H9 (cell line): ENCODE measurements at regions not wholly inside any gene's neighbourhood (a gene's known extent, or its start where the extent isn't known, plus 50 kb on each side); places are given as distances from the start of the nearest gene placed in this dataset.

Experiments
- DNase-seq: peaks from one replicate; pipeline ENCODE4 v3.0.0-alpha.2; 2017
- H2AFZ ChIP-seq: one replicate; pipeline ENCODE4 v1.6.1; 2013; ENCODE audit warnings: mild to moderate bottlenecking, low read length, control low read depth, moderate library complexity
- H2AK5ac ChIP-seq: 2 replicates; pipeline ENCODE4 v1.6.1; 2013; ENCODE audit warnings: low read length, control low read depth, mixed read lengths; ENCODE audit not compliant: insufficient read length
- H2BK120ac ChIP-seq: one replicate; pipeline ENCODE4 v1.6.1; 2013; ENCODE audit warnings: low read depth, mild to moderate bottlenecking, low read length, control low read depth, inconsistent platforms; ENCODE audit not compliant: poor library complexity, severe bottlenecking
- H2BK12ac ChIP-seq: 2 replicates; pipeline ENCODE4 v1.6.1; 2013; ENCODE audit warnings: low read length, control low read depth, mixed read lengths, low read depth; ENCODE audit not compliant: insufficient read length
- H2BK15ac ChIP-seq: 2 replicates; pipeline ENCODE4 v1.6.1; 2013; ENCODE audit warnings: low read depth, low read length, control low read depth
- H2BK20ac ChIP-seq: one replicate; pipeline ENCODE4 v1.6.1; 2013; ENCODE audit warnings: low read depth, mild to moderate bottlenecking, low read length, control low read depth, inconsistent platforms; ENCODE audit not compliant: poor library complexity, severe bottlenecking
- H2BK5ac ChIP-seq: 2 replicates; pipeline ENCODE4 v1.6.1; 2013; ENCODE audit warnings: low read length, control low read depth, mixed read lengths; ENCODE audit not compliant: insufficient read length
- H3K14ac ChIP-seq: 2 replicates; pipeline ENCODE4 v1.6.1; 2013; ENCODE audit warnings: low read length, control low read depth; ENCODE audit not compliant: insufficient read depth
- H3K18ac ChIP-seq: 2 replicates; pipeline ENCODE4 v1.6.1; 2013; ENCODE audit warnings: low read depth, mild to moderate bottlenecking, mixed read lengths, low read length, control low read depth; ENCODE audit not compliant: insufficient read length
- H3K23ac ChIP-seq: 2 replicates; pipeline ENCODE4 v1.6.1; 2013; ENCODE audit warnings: low read length, control low read depth, mixed read lengths, low read depth; ENCODE audit not compliant: insufficient read length
- H3K23me2 ChIP-seq: 2 replicates; pipeline ENCODE4 v1.6.1; 2013; ENCODE audit warnings: low read depth, mild to moderate bottlenecking, mixed read lengths, low read length, control low read depth; ENCODE audit not compliant: insufficient read length, poor library complexity, severe bottlenecking
- H3K27ac ChIP-seq: 2 replicates; pipeline ENCODE4 v1.5.1; 2013; ENCODE audit warnings: low read length, control low read depth, mixed read lengths, low read depth; ENCODE audit not compliant: insufficient read length
- H3K27me3 ChIP-seq: 2 replicates; pipeline ENCODE4 v1.6.1; 2013; ENCODE audit warnings: low read length, control low read depth, inconsistent platforms; ENCODE audit not compliant: insufficient read depth
- H3K4ac ChIP-seq: 2 replicates; pipeline ENCODE4 v1.6.1; 2013; ENCODE audit warnings: low read depth, mild to moderate bottlenecking, control low read depth, inconsistent platforms, low read length, moderate library complexity
- H3K4me1 ChIP-seq: 2 replicates; pipeline ENCODE4 v1.6.1; 2013; ENCODE audit warnings: low read length, control low read depth, inconsistent platforms; ENCODE audit not compliant: insufficient read depth
- H3K4me2 ChIP-seq: 2 replicates; pipeline ENCODE4 v1.6.1; 2013; ENCODE audit warnings: low read length, control low read depth, mixed read lengths; ENCODE audit not compliant: insufficient read length, insufficient read depth
- H3K56ac ChIP-seq: 2 replicates; pipeline ENCODE4 v1.6.1; 2013; ENCODE audit warnings: low read depth, mild to moderate bottlenecking, mixed read lengths, low read length, control low read depth; ENCODE audit not compliant: insufficient read length
- H3K79me1 ChIP-seq: 2 replicates; pipeline ENCODE4 v1.6.1; 2013; ENCODE audit warnings: low read depth, mild to moderate bottlenecking, moderate library complexity, low read length, control low read depth, inconsistent platforms; ENCODE audit not compliant: insufficient read depth, poor library complexity, severe bottlenecking
- H3K79me2 ChIP-seq: 2 replicates; pipeline ENCODE4 v1.6.1; 2013; ENCODE audit warnings: low read length, control low read depth, inconsistent platforms; ENCODE audit not compliant: insufficient read depth
- H3K9ac ChIP-seq: 2 replicates; pipeline ENCODE4 v1.6.1; 2013; ENCODE audit warnings: low read length, control low read depth, mixed read lengths; ENCODE audit not compliant: insufficient read length; ENCODE audit errors: extremely low read depth
- H3K9me3 ChIP-seq: one replicate; pipeline ENCODE4 v1.6.1; 2013; ENCODE audit warnings: low read depth, low read length, inconsistent platforms; ENCODE audit not compliant: control insufficient read depth
- H3T11ph ChIP-seq: one replicate; pipeline ENCODE4 v1.6.1; 2013; ENCODE audit warnings: mild to moderate bottlenecking, low read length, control low read depth, inconsistent platforms
- H4K20me1 ChIP-seq: one replicate; pipeline ENCODE4 v1.6.1; 2013; ENCODE audit not compliant: control insufficient read depth, insufficient read length, insufficient read depth
- H4K5ac ChIP-seq: 2 replicates; pipeline ENCODE4 v1.6.1; 2013; ENCODE audit warnings: low read depth, mild to moderate bottlenecking, mixed read lengths, low read length, control low read depth; ENCODE audit not compliant: insufficient read length
- H4K8ac ChIP-seq: replicated peaks from 2 replicates; pipeline ENCODE4 v1.6.1; 2013; ENCODE audit warnings: low read length, control low read depth, mixed read lengths, low read depth; ENCODE audit not compliant: insufficient read length
- H4K91ac ChIP-seq: 2 replicates; pipeline ENCODE4 v1.6.1; 2013; ENCODE audit warnings: low read depth, mild to moderate bottlenecking, moderate library complexity, mixed read lengths, low read length, control low read depth; ENCODE audit not compliant: insufficient read length
- H3K27ac Mint-ChIP-seq, 3 experiments: 2 replicates in 2 of 3; 3 replicates in 1 of 3; pipeline ENCODE4 v1.8.0; 2020 to 2021; ENCODE audit warnings: mixed read lengths in 3 of 3, mild to moderate bottlenecking in 1 of 3, moderate library complexity in 1 of 3
- H3K27me3 Mint-ChIP-seq: 2 replicates; pipeline ENCODE4 v1.8.0; 2021; ENCODE audit warnings: low read depth, mild to moderate bottlenecking, moderate library complexity, mixed read lengths
- H3K36me3 Mint-ChIP-seq, 3 experiments: 2 replicates in 2 of 3; 3 replicates in 1 of 3; pipeline ENCODE4 v1.8.0; 2020 to 2021; ENCODE audit warnings: low read depth in 3 of 3, mixed read lengths in 3 of 3; ENCODE audit not compliant: insufficient read depth in 1 of 3
- H3K4me1 Mint-ChIP-seq, 2 experiments: 2 replicates each; pipeline ENCODE4 v1.8.0; 2020; ENCODE audit warnings: mixed read lengths in 2 of 2
- H3K4me3 Mint-ChIP-seq, 2 experiments: 2 replicates in 1 of 2; 3 replicates in 1 of 2; pipeline ENCODE4 v1.8.0; 2020 to 2021; ENCODE audit warnings: mild to moderate bottlenecking in 2 of 2, mixed read lengths in 2 of 2, moderate library complexity in 1 of 2
- H3K9me3 Mint-ChIP-seq, 2 experiments: 2 replicates in 1 of 2; 3 replicates in 1 of 2; pipeline ENCODE4 v1.8.0; 2020; ENCODE audit warnings: mild to moderate bottlenecking in 2 of 2, mixed read lengths in 2 of 2, moderate library complexity in 1 of 2
- CTCF ChIP-seq: fragments of 200-600 bp; sonication (generic); conservative IDR thresholded peaks from 3 replicates; pipeline ENCODE4 v1.8.0; 2021; ENCODE audit warnings: antibody characterized with exemption, mild to moderate bottlenecking
- WGBS: extraction: QIAGEN DNeasy Blood & Tissue Kit; methylation state at CpG from one replicate; pipeline ENCODE4 v1.1.7; 2013; ENCODE audit warnings: missing lambda C conversion rate, low lambda C conversion rate, mixed read lengths; ENCODE audit not compliant: insufficient read length; ENCODE audit errors: extremely low coverage; 5-methylcytosine and 5-hydroxymethylcytosine counted together

- no peaks in the 10 kb centered on the region for H3K79me2 ChIP-seq
- no peak for DNase-seq
- no peak overlapping the region for H3K9ac ChIP-seq
- H3K23me2 ChIP-seq: no peaks in the 10 kb centered on the region
- no peak overlapping the region for H2BK5ac ChIP-seq
- no peak overlapping the region for H2BK120ac ChIP-seq
- peaks cover 3% of the 10 kb centered on the region; the same call in 1 of the 2 replicates for H3K27me3 Mint-ChIP-seq
- no peaks in the 10 kb centered on the region for H3K79me1 ChIP-seq
- H3K56ac ChIP-seq: no peak overlapping the region
- H3K27ac Mint-ChIP-seq: no peak overlapping the region
- no peaks in the 10 kb centered on the region for H3K9me3 ChIP-seq
- H3K14ac ChIP-seq: no peak overlapping the region
- no peak overlapping the region for H3K4me3 Mint-ChIP-seq
- H4K20me1 ChIP-seq: no peaks in the 10 kb centered on the region
- H3T11ph ChIP-seq: no peak overlapping the region
- H3K4me1 Mint-ChIP-seq: peaks cover 14 to 15% of the 10 kb centered on the region in 2 experiments
- H3K27ac ChIP-seq: no peak overlapping the region
- no peak overlapping the region for H3K18ac ChIP-seq
- H3K4ac ChIP-seq: no peak overlapping the region
- no peak overlapping the region for H3K23ac ChIP-seq
- no peak overlapping the region for H2AK5ac ChIP-seq
- no peak overlapping the region for H3K4me2 ChIP-seq
- H2BK20ac ChIP-seq: no peak overlapping the region
- H2BK12ac ChIP-seq: no peak overlapping the region
- H3K9me3 Mint-ChIP-seq: no peaks in the 10 kb centered on the region
- no peak overlapping the region for H2AFZ ChIP-seq
- no peak for TF ChIP-seq CTCF
- H4K8ac ChIP-seq: no peak overlapping the region
- H3K27me3 ChIP-seq: no peaks in the 10 kb centered on the region
- no peaks in the 10 kb centered on the region; the same call in 1 of the 2 replicates for H3K4me1 ChIP-seq
- no CpG with 5 or more reads among the region's 4 CpGs for WGBS
- H3K36me3 Mint-ChIP-seq: no peaks in the 10 kb centered on the region
- H2BK15ac ChIP-seq: no peak overlapping the region
- no peak overlapping the region for H4K91ac ChIP-seq
- no peak overlapping the region for H4K5ac ChIP-seq
Observed at GRCh38 chr14:61213920-61214319, 67.2 kb downstream of the TMEM30B start.
